ENCODE measurements at regions not wholly inside any gene's neighbourhood (a gene's known extent, or its start where the extent isn't known, plus 50 kb on each side); places are given as distances from the start of the nearest gene placed in this dataset.
A peak's percentile ranks its signal among the peaks of the same experiment; 100 is the strongest.
"Not testable (repeated sequence)": the region's sequence is repeated elsewhere in the genome, so short reads cannot be mapped to it uniquely, and the experiment has no call there.

GRCh38 chr5:58357121-58357520 lies 102.8 kb downstream of the PLK2 start:
- DNase-seq = no peak

- DNase-seq = no peak
Measured at GRCh38 chr5:58356662-58357061, 103.2 kb downstream of the PLK2 start.

GRCh38 chr5:58354827-58355226 lies 105.1 kb downstream of the PLK2 start:
- no peak for DNase-seq

- no peak for DNase-seq
Measured at GRCh38 chr5:58353992-58354391, 105.9 kb downstream of the PLK2 start.

GRCh38 chr5:58351190-58351589 lies 108.7 kb downstream of the PLK2 start:
- DNase-seq = no peak

GRCh38 chr5:58348996-58349728 lies 110.7 kb downstream of the PLK2 start:
- DNase-seq = no peak

GRCh38 chr5:58346041-58346440 lies 113.8 kb downstream of the PLK2 start:
- DNase-seq = no peak

GRCh38 chr5:58341476-58341875 lies 118.4 kb downstream of the PLK2 start:
- no peak for DNase-seq

GRCh38 chr5:58335518-58335917 lies 124.4 kb downstream of the PLK2 start:
- no peak for DNase-seq

- no peak for DNase-seq
Measured at GRCh38 chr5:58334035-58334434, 125.9 kb downstream of the PLK2 start.

GRCh38 chr5:58330781-58331180 lies 129.1 kb downstream of the PLK2 start:
- DNase-seq = no peak

- DNase-seq = no peak
Measured at GRCh38 chr5:58327289-58327688, 132.6 kb downstream of the PLK2 start.

GRCh38 chr5:58326022-58326421 lies 133.9 kb downstream of the PLK2 start:
- no peak for DNase-seq

- DNase-seq = no peak
Measured at GRCh38 chr5:58322453-58322852, 137.4 kb downstream of the PLK2 start.

- DNase-seq = no peak
Measured at GRCh38 chr5:58318468-58318867, 141.4 kb downstream of the PLK2 start.

GRCh38 chr5:58317808-58318207 lies 142.1 kb downstream of the PLK2 start:
- no peak for DNase-seq

GRCh38 chr5:58317009-58317408 lies 142.9 kb downstream of the PLK2 start:
- DNase-seq = no peak

- no peak for DNase-seq
Measured at GRCh38 chr5:58315794-58316193, 144.1 kb downstream of the PLK2 start.

- DNase-seq = no peak
Measured at GRCh38 chr5:58314356-58315210, 145.3 kb downstream of the PLK2 start.

- DNase-seq = no peak
Measured at GRCh38 chr5:58312299-58312698, 147.6 kb downstream of the PLK2 start.

- no peak for DNase-seq
Measured at GRCh38 chr5:58311526-58311925, 148.4 kb downstream of the PLK2 start.

GRCh38 chr5:58308384-58308783 lies 151.5 kb downstream of the PLK2 start:
- not testable (repeated sequence) for DNase-seq

- DNase-seq = peak; percentile 40 to 57
Measured at GRCh38 chr5:58300346-58300895, 159.5 kb downstream of the PLK2 start.

- DNase-seq = peak in 1 of 2 donors; percentile 8
Measured at GRCh38 chr5:58299256-58299655, 160.6 kb downstream of the PLK2 start.
